K562 (cell line): ENCODE measurements at regions not wholly inside any gene's neighbourhood (a gene's known extent, or its start where the extent isn't known, plus 50 kb on each side); places are given as distances from the start of the nearest gene placed in this dataset.

Experiments
- ATAC-seq: fragments of 200-7000 bp; cut with Tn5 transposase; 3 replicates; pipeline ENCODE4 v1.9.1; 2020; ENCODE audit warnings: moderate library complexity
- BruUV-seq: library from RNA; stranded (reverse); fragments of 400-500 nt; replicated peaks from 2 replicates; lab custom pipeline; 2021; lab: Mats Ljungman, UMichigan
- CTCF ChIA-PET: fragments of 300-600 bp; formaldehyde crosslinking; extraction: SDS; loops from one replicate; lab custom pipeline; 2021; ENCODE audit warnings: low intra/inter-chr PET ratio; lab: Yijun Ruan, JAX
- POLR2A ChIA-PET: fragments of 300-600, 350-650 bp; sonication (Branson Sonifier 250); formaldehyde crosslinking; extraction: SDS; loops from one replicate; lab custom pipeline; 2021; ENCODE audit warnings: antibody characterized with exemption, inconsistent platforms; lab: Yijun Ruan, JAX
- DNase-seq, 4 experiments: peaks; one replicate each; pipeline versions ENCODE4 v3.0.0 to v3.0.0-alpha.2; 2011 to 2018; ENCODE audit warnings: low spot score in 3 of 4, mixed read lengths in 3 of 4; ENCODE audit errors: extremely low read depth in 1 of 4
- FAIRE-seq: peaks from 2 replicates; lab custom pipeline; 2011; peaks lifted over from hg19 to GRCh38; lab: Jason Lieb, UNC
- H2AFZ ChIP-seq: 2 replicates; pipeline ENCODE4 v1.6.0; 2011; ENCODE audit warnings: low read depth, low read length, control low read depth, inconsistent platforms
- H3K27ac ChIP-seq: fragments of 200-600 bp; 3 replicates; pipeline ENCODE4 v1.8.0; 2011; ENCODE audit warnings: low read depth, mild to moderate bottlenecking, control low read depth, inconsistent platforms, low read length, moderate library complexity, mixed read lengths; ENCODE audit errors: extremely low read depth
- H3K27me3 ChIP-seq, 2 experiments: fragments of 300-600 bp in 1 of 2; 2 replicates in 1 of 2; 3 replicates in 1 of 2; pipeline versions ENCODE4 v1.6.0 to v1.8.0; 2011; ENCODE audit warnings: inconsistent platforms in 2 of 2, low read length in 2 of 2, mild to moderate bottlenecking in 1 of 2, mixed read lengths in 1 of 2, moderate library complexity in 1 of 2; ENCODE audit not compliant: control insufficient read depth in 2 of 2, insufficient read depth in 2 of 2
- H3K36me3 ChIP-seq: fragments of 300-600 bp; 3 replicates; pipeline ENCODE4 v1.8.0; 2011; ENCODE audit warnings: mild to moderate bottlenecking, low read length, inconsistent platforms; ENCODE audit not compliant: control insufficient read depth, insufficient read depth
- H3K4me1 ChIP-seq, 2 experiments: fragments of 200-600 bp in 1 of 2; replicated peaks in 1 of 2; 2 replicates in 1 of 2; 3 replicates in 1 of 2; pipeline versions ENCODE4 v1.5.1 to v1.8.0; 2011; ENCODE audit warnings: inconsistent platforms in 2 of 2, low read length in 2 of 2, mild to moderate bottlenecking in 1 of 2, mixed read lengths in 1 of 2, moderate library complexity in 1 of 2; ENCODE audit not compliant: control insufficient read depth in 2 of 2, insufficient read depth in 2 of 2
- H3K4me2 ChIP-seq: 2 replicates; pipeline ENCODE4 v1.6.1; 2011; ENCODE audit warnings: low read length, control low read depth, inconsistent platforms, mixed read lengths; ENCODE audit not compliant: insufficient read depth
- H3K4me3 ChIP-seq: fragments of 200-600 bp; sonication (generic), shearing (Covaris generic); 2 replicates; pipeline ENCODE4 v1.5.1; 2016; ENCODE audit warnings: control low read depth, inconsistent platforms
- H3K79me2 ChIP-seq: fragments of 200-600 bp; 3 replicates; pipeline ENCODE4 v1.8.0; 2011; ENCODE audit warnings: low read length, inconsistent platforms; ENCODE audit not compliant: control insufficient read depth, insufficient read depth
- H3K9ac ChIP-seq, 2 experiments: 2 replicates each; pipeline versions ENCODE4 v1.6.0 to v1.6.1; 2011; ENCODE audit warnings: low read depth in 2 of 2, low read length in 2 of 2, control low read depth in 1 of 2, inconsistent platforms in 1 of 2, mild to moderate bottlenecking in 1 of 2, mixed read lengths in 1 of 2; ENCODE audit not compliant: insufficient read depth in 1 of 2
- H3K9me1 ChIP-seq: one replicate; pipeline ENCODE4 v1.6.0; 2011; ENCODE audit warnings: inconsistent platforms, mild to moderate bottlenecking, low read length, moderate library complexity; ENCODE audit not compliant: control insufficient read depth, insufficient read depth
- H3K9me3 ChIP-seq: replicated peaks from 2 replicates; pipeline ENCODE4 v1.5.1; 2011; ENCODE audit warnings: low read depth, low read length, inconsistent platforms; ENCODE audit not compliant: control insufficient read depth, insufficient read depth
- H4K20me1 ChIP-seq: replicated peaks from 2 replicates; pipeline ENCODE4 v1.6.1; 2011; ENCODE audit warnings: low read length, inconsistent platforms, mixed read lengths; ENCODE audit not compliant: control insufficient read depth, insufficient read depth
- ATF1 ChIP-seq, 2 experiments: fragments of 450-650 bp in 1 of 2; IDR thresholded peaks; 2 replicates each; pipeline ENCODE4 v1.6.1; 2016; ENCODE audit warnings: missing compliant biosample characterization in 1 of 2, missing genetic modification characterization in 1 of 2
- PTTG1 ChIP-seq: fragments of 450-650 bp; IDR thresholded peaks from 2 replicates; pipeline ENCODE4 v1.6.1; 2016; ENCODE audit warnings: low read depth, mild to moderate bottlenecking, missing genetic modification characterization, missing compliant biosample characterization
- ZBTB40 ChIP-seq, 2 experiments: fragments of 450-650 bp in 1 of 2; sonication (generic) in 1 of 2; formaldehyde crosslinking in 1 of 2; IDR thresholded peaks; 2 replicates each; pipeline versions ENCODE4 v1.7.1 to v1.9.0; 2016 to 2022; ENCODE audit warnings: inconsistent platforms in 1 of 2, mild to moderate bottlenecking in 1 of 2, missing genetic modification reagents in 1 of 2
- WGBS: fragments of 100-300 bp; shearing (Covaris generic); methylation state at CpG from one replicate; pipeline ENCODE4 v1.1.6; 2016; ENCODE audit warnings: low coverage, mixed read lengths; ENCODE audit not compliant: insufficient coverage; ENCODE audit errors: missing lambda C conversion rate; 5-methylcytosine and 5-hydroxymethylcytosine counted together
- in situ Hi-C: fragments of 300-500 bp; cut with MboI; formaldehyde crosslinking; loops from 4 replicates; pipeline ENCODE4 v1.15.0; 2018; ENCODE audit warnings: inconsistent platforms, mixed read lengths
- intact Hi-C: fragments of 100-400 bp; cut with micrococcal nuclease; formaldehyde crosslinking; loops from 2 replicates; pipeline ENCODE4 v1.14.2; 2022

GRCh38 chr18:26717123-26717719 is 148.3 kb downstream of the AQP4 start:
- no peak overlapping the region for H3K4me2 ChIP-seq
- FAIRE-seq: no peak
- no TSS peak for BruUV-seq
- no peaks in the 10 kb centered on the region for H3K27me3 ChIP-seq
- 0% methylated on average over 4 of the region's 4 CpGs for WGBS
- no peaks in the 10 kb centered on the region for H3K36me3 ChIP-seq
- no peaks in the 10 kb centered on the region for H4K20me1 ChIP-seq
- no peak for DNase-seq
- TF ChIP-seq ZBTB40 (IDR thresholded peaks at IDR 0.05) (no peak), ZBTB40 (CRISPR knock-in tag; IDR thresholded peaks at IDR 0.05) (no peak), PTTG1 (no peak), ATF1 (CRISPR knock-in tag; IDR thresholded peaks at IDR 0.05) (no peak), ATF1 (tag; IDR thresholded peaks at IDR 0.05) (no peak)
- TF ChIP-seq, all 486 proteins: peak for 0
- in situ Hi-C loops (no loop called here), intact Hi-C loops (no loop called here)
- no peak overlapping the region for H3K4me3 ChIP-seq
- ATAC-seq: no peak
- ChIA-PET POLR2A (interaction anchor here (1.0 kb wide), 1 partner anchor 8 kb away, joined by 3 read pairs; no protein-coding TSS in a partner anchor), CTCF (no interaction called here)
- no peaks in the 10 kb centered on the region for H3K9me3 ChIP-seq
- H3K27ac ChIP-seq: no peak overlapping the region
- H3K4me1 ChIP-seq: no peaks in the 10 kb centered on the region
- H3K9ac ChIP-seq: no peak overlapping the region
- H2AFZ ChIP-seq: no peak overlapping the region
- H3K79me2 ChIP-seq: no peaks in the 10 kb centered on the region
- H3K9me1 ChIP-seq: no peaks in the 10 kb centered on the region
